ENCODE measurements at regions not wholly inside any gene's neighbourhood (a gene's known extent, or its start where the extent isn't known, plus 50 kb on each side); places are given as distances from the start of the nearest gene placed in this dataset.
"Not testable (repeated sequence)": the region's sequence is repeated elsewhere in the genome, so short reads cannot be mapped to it uniquely, and the experiment has no call there.

- Histone ChIP-seq H3K36me3 (ENCODE audit: control insufficient read depth, insufficient read depth, low read length) (no peaks in the 10 kb centered on the region), H3K4me1 (ENCODE audit: control insufficient read depth, insufficient read depth, low read length) (no peaks in the 10 kb centered on the region), H3K27me3 (ENCODE audit: control insufficient read depth, insufficient read depth, low read length, poor library complexity, severe bottlenecking) (no peaks in the 10 kb centered on the region), H3K27ac (ENCODE audit: insufficient read depth, low read depth, low read length, poor library complexity, severe bottlenecking) (no peak overlapping the region), H3K4me3 (ENCODE audit: insufficient read depth, low read depth, low read length) (no peak overlapping the region), H3K9me3 (ENCODE audit: control insufficient read depth, low read length) (no peaks in the 10 kb centered on the region)
- 92 to 93% methylated on average over 9 of the region's 9 CpGs for WGBS, 2 experiments
Measured at GRCh38 chr5:158462349-158463114, 603.6 kb upstream of the CLINT1 start.

GRCh38 chr5:158461240-158461854 is 602.4 kb upstream of the CLINT1 start:
- Histone ChIP-seq H3K4me1 (ENCODE audit: control insufficient read depth, insufficient read depth, low read length) (no peaks in the 10 kb centered on the region), H3K27ac (ENCODE audit: insufficient read depth, low read depth, low read length, poor library complexity, severe bottlenecking) (no peak overlapping the region), H3K4me3 (ENCODE audit: insufficient read depth, low read depth, low read length) (no peak overlapping the region), H3K9me3 (ENCODE audit: control insufficient read depth, low read length) (no peaks in the 10 kb centered on the region), H3K36me3 (ENCODE audit: control insufficient read depth, insufficient read depth, low read length) (no peaks in the 10 kb centered on the region), H3K27me3 (ENCODE audit: control insufficient read depth, insufficient read depth, low read length, poor library complexity, severe bottlenecking) (no peaks in the 10 kb centered on the region)
- 90 to 91% methylated on average over 4 of the region's 4 CpGs for WGBS, 2 experiments

- no peak overlapping the region for H3K4me3 ChIP-seq (ENCODE audit: insufficient read depth, low read depth, low read length)
- H3K9me3 ChIP-seq (ENCODE audit: control insufficient read depth, low read length), result no peaks in the 10 kb centered on the region
- no peaks in the 10 kb centered on the region for H3K27me3 ChIP-seq (ENCODE audit: control insufficient read depth, insufficient read depth, low read length, poor library complexity, severe bottlenecking)
- H3K27ac ChIP-seq (ENCODE audit: insufficient read depth, low read depth, low read length, poor library complexity, severe bottlenecking), result no peak overlapping the region
- no peaks in the 10 kb centered on the region for H3K4me1 ChIP-seq (ENCODE audit: control insufficient read depth, insufficient read depth, low read length)
- 88 to 90% methylated on average over 2 of the region's 2 CpGs for WGBS, 2 experiments
- H3K36me3 ChIP-seq (ENCODE audit: control insufficient read depth, insufficient read depth, low read length), result no peaks in the 10 kb centered on the region
Measured at GRCh38 chr5:158458086-158458485, 599.1 kb upstream of the CLINT1 start.

- no peak overlapping the region for H3K27ac ChIP-seq (ENCODE audit: insufficient read depth, low read depth, low read length, poor library complexity, severe bottlenecking)
- H3K4me3 ChIP-seq (ENCODE audit: insufficient read depth, low read depth, low read length), result no peak overlapping the region
- no peaks in the 10 kb centered on the region for H3K9me3 ChIP-seq (ENCODE audit: control insufficient read depth, low read length)
- H3K36me3 ChIP-seq (ENCODE audit: control insufficient read depth, insufficient read depth, low read length), result no peaks in the 10 kb centered on the region
- 100% methylated on average over 1 of the region's 1 CpG; no CpG with 5 or more reads in 1 of the 2 experiments for WGBS, 2 experiments
- no peaks in the 10 kb centered on the region for H3K4me1 ChIP-seq (ENCODE audit: control insufficient read depth, insufficient read depth, low read length)
- H3K27me3 ChIP-seq (ENCODE audit: control insufficient read depth, insufficient read depth, low read length, poor library complexity, severe bottlenecking), result no peaks in the 10 kb centered on the region
Measured at GRCh38 chr5:158456756-158457155, 597.8 kb upstream of the CLINT1 start.

- 90 to 91% methylated on average over 2 to 3 of the region's 3 CpGs for WGBS, 2 experiments
- H3K36me3 ChIP-seq (ENCODE audit: control insufficient read depth, insufficient read depth, low read length), result no peaks in the 10 kb centered on the region
- no peaks in the 10 kb centered on the region for H3K9me3 ChIP-seq (ENCODE audit: control insufficient read depth, low read length)
- no peaks in the 10 kb centered on the region for H3K4me1 ChIP-seq (ENCODE audit: control insufficient read depth, insufficient read depth, low read length)
- H3K27me3 ChIP-seq (ENCODE audit: control insufficient read depth, insufficient read depth, low read length, poor library complexity, severe bottlenecking), result no peaks in the 10 kb centered on the region
- H3K27ac ChIP-seq (ENCODE audit: insufficient read depth, low read depth, low read length, poor library complexity, severe bottlenecking), result no peak overlapping the region
- no peak overlapping the region for H3K4me3 ChIP-seq (ENCODE audit: insufficient read depth, low read depth, low read length)
Measured at GRCh38 chr5:158456241-158456640, 597.3 kb upstream of the CLINT1 start.

GRCh38 chr5:158451993-158452672 is 593.2 kb upstream of the CLINT1 start:
- Histone ChIP-seq H3K4me3 (ENCODE audit: insufficient read depth, low read depth, low read length) (no peak overlapping the region), H3K27me3 (ENCODE audit: control insufficient read depth, insufficient read depth, low read length, poor library complexity, severe bottlenecking) (no peaks in the 10 kb centered on the region), H3K9me3 (ENCODE audit: control insufficient read depth, low read length) (no peaks in the 10 kb centered on the region), H3K4me1 (ENCODE audit: control insufficient read depth, insufficient read depth, low read length) (no peaks in the 10 kb centered on the region), H3K27ac (ENCODE audit: insufficient read depth, low read depth, low read length, poor library complexity, severe bottlenecking) (no peak overlapping the region), H3K36me3 (ENCODE audit: control insufficient read depth, insufficient read depth, low read length) (no peaks in the 10 kb centered on the region)
- WGBS, 2 experiments, result 85 to 88% methylated on average over 13 of the region's 13 CpGs

- Histone ChIP-seq H3K27me3 (ENCODE audit: control insufficient read depth, insufficient read depth, low read length, poor library complexity, severe bottlenecking) (no peaks in the 10 kb centered on the region), H3K27ac (ENCODE audit: insufficient read depth, low read depth, low read length, poor library complexity, severe bottlenecking) (no peak overlapping the region), H3K4me1 (ENCODE audit: control insufficient read depth, insufficient read depth, low read length) (no peaks in the 10 kb centered on the region), H3K9me3 (ENCODE audit: control insufficient read depth, low read length) (no peaks in the 10 kb centered on the region), H3K36me3 (ENCODE audit: control insufficient read depth, insufficient read depth, low read length) (no peaks in the 10 kb centered on the region), H3K4me3 (ENCODE audit: insufficient read depth, low read depth, low read length) (no peak overlapping the region)
- 91 to 92% methylated on average over 8 of the region's 8 CpGs for WGBS, 2 experiments
Measured at GRCh38 chr5:158451203-158451992, 592.5 kb upstream of the CLINT1 start.

- Histone ChIP-seq H3K4me1 (ENCODE audit: control insufficient read depth, insufficient read depth, low read length) (no peaks in the 10 kb centered on the region), H3K27ac (ENCODE audit: insufficient read depth, low read depth, low read length, poor library complexity, severe bottlenecking) (no peak overlapping the region), H3K36me3 (ENCODE audit: control insufficient read depth, insufficient read depth, low read length) (no peaks in the 10 kb centered on the region), H3K4me3 (ENCODE audit: insufficient read depth, low read depth, low read length) (no peak overlapping the region), H3K9me3 (ENCODE audit: control insufficient read depth, low read length) (no peaks in the 10 kb centered on the region), H3K27me3 (ENCODE audit: control insufficient read depth, insufficient read depth, low read length, poor library complexity, severe bottlenecking) (no peaks in the 10 kb centered on the region)
- WGBS, 2 experiments, result 81 to 89% methylated on average over 4 to 5 of the region's 5 CpGs
Measured at GRCh38 chr5:158450751-158451171, 591.8 kb upstream of the CLINT1 start.

- not testable (repeated sequence) for H3K36me3 ChIP-seq (ENCODE audit: control insufficient read depth, insufficient read depth, low read length); H3K27ac ChIP-seq (ENCODE audit: insufficient read depth, low read depth, low read length, poor library complexity, severe bottlenecking)
- 80 to 85% methylated on average over 6 of the region's 6 CpGs for WGBS, 2 experiments
Measured at GRCh38 chr5:158446761-158447160, 587.8 kb upstream of the CLINT1 start.

GRCh38 chr5:158439204-158439603 is 580.3 kb upstream of the CLINT1 start:
- not testable (repeated sequence) for H3K4me1 ChIP-seq (ENCODE audit: control insufficient read depth, insufficient read depth, low read length); H3K4me3 ChIP-seq (ENCODE audit: insufficient read depth, low read depth, low read length); H3K27ac ChIP-seq (ENCODE audit: insufficient read depth, low read depth, low read length, poor library complexity, severe bottlenecking); H3K36me3 ChIP-seq (ENCODE audit: control insufficient read depth, insufficient read depth, low read length); H3K27me3 ChIP-seq (ENCODE audit: control insufficient read depth, insufficient read depth, low read length, poor library complexity, severe bottlenecking); H3K9me3 ChIP-seq (ENCODE audit: control insufficient read depth, low read length)
- 84 to 91% methylated on average over 3 of the region's 3 CpGs for WGBS, 2 experiments

More at GRCh38 chr5:158446761-158447160, 587.8 kb upstream of the CLINT1 start:
- not testable (repeated sequence) for H3K4me1 ChIP-seq (ENCODE audit: control insufficient read depth, insufficient read depth, low read length); H3K27me3 ChIP-seq (ENCODE audit: control insufficient read depth, insufficient read depth, low read length, poor library complexity, severe bottlenecking); H3K4me3 ChIP-seq (ENCODE audit: insufficient read depth, low read depth, low read length); H3K9me3 ChIP-seq (ENCODE audit: control insufficient read depth, low read length)

Measured in ectodermal cell (in vitro differentiated cells).